HCT116 (cell line): ENCODE measurements at regions not wholly inside any gene's neighbourhood (a gene's known extent, or its start where the extent isn't known, plus 50 kb on each side); places are given as distances from the start of the nearest gene placed in this dataset.

Experiments used
- POLR2A ChIP-seq: IDR thresholded peaks from 2 replicates; pipeline ENCODE4 v1.7.0; 2011; ENCODE audit warnings: borderline replicate concordance; ENCODE audit not compliant: insufficient read depth, insufficient read length; ENCODE audit errors: extremely low read depth
- POLR2AphosphoS5 ChIP-seq: IDR thresholded peaks from 2 replicates; pipeline ENCODE4 v1.6.1; 2011; ENCODE audit warnings: mild to moderate bottlenecking, low read depth, low read length, moderate library complexity
- SP1 ChIP-seq: IDR thresholded peaks from 2 replicates; pipeline ENCODE4 v1.6.1; 2012; ENCODE audit warnings: low read depth
- SRF ChIP-seq: IDR thresholded peaks from 2 replicates; pipeline ENCODE4 v1.6.1; 2012; ENCODE audit warnings: low read depth
- TCF7L2 ChIP-seq: IDR thresholded peaks from 2 replicates; pipeline ENCODE4 v1.7.0; 2011; ENCODE audit warnings: borderline replicate concordance, inconsistent platforms; ENCODE audit not compliant: insufficient read depth, insufficient read length; ENCODE audit errors: extremely low read depth
- TF ChIP-seq, protein P1 (sequence below), 3 experiments: fragments of 200-600 bp in 1 of 3; sonication (generic) in 1 of 3; IDR thresholded peaks in 2 of 3; conservative IDR thresholded peaks in 1 of 3; 2 replicates each; pipeline ENCODE4 v1.5.1; 2012 to 2017; ENCODE audit warnings: low read depth in 2 of 3, low read length in 2 of 3, antibody characterized with exemption in 1 of 3, borderline replicate concordance in 1 of 3, control low read depth in 1 of 3, mild to moderate bottlenecking in 1 of 3, mixed read lengths in 1 of 3, mixed run types in 1 of 3, moderate library complexity in 1 of 3; ENCODE audit not compliant: insufficient read depth in 1 of 3
- TF ChIP-seq, protein P2 (sequence below): IDR thresholded peaks from 2 replicates; pipeline ENCODE4 v1.6.1; 2012

DNA sequence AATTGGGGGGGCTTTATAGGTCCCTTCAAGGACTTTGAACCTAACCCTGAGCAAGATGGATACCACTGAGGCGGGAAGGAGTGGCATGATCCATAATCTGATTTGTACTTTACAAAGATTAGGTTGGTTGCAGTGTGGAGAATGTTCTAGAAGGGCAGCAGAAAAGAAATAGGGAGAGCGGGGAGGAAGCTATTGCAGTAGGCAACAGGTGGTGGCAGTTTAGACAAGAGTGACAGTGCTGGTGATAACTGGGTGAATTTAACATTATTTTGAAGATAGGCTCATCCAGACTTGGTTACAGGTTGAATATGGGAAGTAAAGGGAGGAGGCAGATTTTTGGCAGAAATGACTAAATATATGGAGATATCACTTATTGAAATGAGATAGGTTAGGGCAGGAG is 179.9 kb upstream of the CADM1 start:
- TF ChIP-seq, protein P1, sequence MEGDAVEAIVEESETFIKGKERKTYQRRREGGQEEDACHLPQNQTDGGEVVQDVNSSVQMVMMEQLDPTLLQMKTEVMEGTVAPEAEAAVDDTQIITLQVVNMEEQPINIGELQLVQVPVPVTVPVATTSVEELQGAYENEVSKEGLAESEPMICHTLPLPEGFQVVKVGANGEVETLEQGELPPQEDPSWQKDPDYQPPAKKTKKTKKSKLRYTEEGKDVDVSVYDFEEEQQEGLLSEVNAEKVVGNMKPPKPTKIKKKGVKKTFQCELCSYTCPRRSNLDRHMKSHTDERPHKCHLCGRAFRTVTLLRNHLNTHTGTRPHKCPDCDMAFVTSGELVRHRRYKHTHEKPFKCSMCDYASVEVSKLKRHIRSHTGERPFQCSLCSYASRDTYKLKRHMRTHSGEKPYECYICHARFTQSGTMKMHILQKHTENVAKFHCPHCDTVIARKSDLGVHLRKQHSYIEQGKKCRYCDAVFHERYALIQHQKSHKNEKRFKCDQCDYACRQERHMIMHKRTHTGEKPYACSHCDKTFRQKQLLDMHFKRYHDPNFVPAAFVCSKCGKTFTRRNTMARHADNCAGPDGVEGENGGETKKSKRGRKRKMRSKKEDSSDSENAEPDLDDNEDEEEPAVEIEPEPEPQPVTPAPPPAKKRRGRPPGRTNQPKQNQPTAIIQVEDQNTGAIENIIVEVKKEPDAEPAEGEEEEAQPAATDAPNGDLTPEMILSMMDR (IDR thresholded peaks at IDR 0.05 in 2 of 3, conservative IDR thresholded peaks at IDR 0.05 in 1 of 3; ENCODE audit: borderline replicate concordance in 1 of 3, insufficient read depth in 1 of 3, low read depth in 2 of 3, low read length in 2 of 3): no peak
- TF ChIP-seq TCF7L2: no peak
- no peak for TF ChIP-seq POLR2A
- TF ChIP-seq SRF: no peak
- no peak for TF ChIP-seq SP1
- TF ChIP-seq, protein P2, sequence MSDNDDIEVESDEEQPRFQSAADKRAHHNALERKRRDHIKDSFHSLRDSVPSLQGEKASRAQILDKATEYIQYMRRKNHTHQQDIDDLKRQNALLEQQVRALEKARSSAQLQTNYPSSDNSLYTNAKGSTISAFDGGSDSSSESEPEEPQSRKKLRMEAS: no peak
- no peak for TF ChIP-seq POLR2AphosphoS5
